HEK293 (cell line): ENCODE measurements at regions not wholly inside any gene's neighbourhood (a gene's known extent, or its start where the extent isn't known, plus 50 kb on each side); places are given as distances from the start of the nearest gene placed in this dataset.

ENCODE experiments used
- CTCF ChIA-PET: fragments of 350-600 bp; formaldehyde crosslinking; extraction: SDS; loops from one replicate; lab custom pipeline; 2021; ENCODE audit warnings: antibody characterized with exemption; lab: Yijun Ruan, JAX
- POLR2A ChIA-PET: fragments of 300-600 bp; formaldehyde crosslinking; extraction: SDS; loops from one replicate; lab custom pipeline; 2020; ENCODE audit warnings: antibody characterized with exemption, inconsistent platforms; lab: Yijun Ruan, JAX
- H3K27ac ChIP-seq: fragments of 200-500 bp; sonication (Bioruptor generic); 2 replicates; pipeline ENCODE4 v1.5.1; 2014; ENCODE audit warnings: low read depth, low read length, control low read depth, inconsistent platforms; ENCODE audit errors: extremely low read depth
- H3K36me3 ChIP-seq, 2 experiments: fragments of 200-500 bp in 1 of 2; sonication (Bioruptor generic) in 1 of 2; 1 replicate in 1 of 2; 2 replicates in 1 of 2; pipeline ENCODE4 v1.5.1; 2014 to 2017; ENCODE audit warnings: inconsistent platforms in 2 of 2, low read length in 2 of 2; ENCODE audit not compliant: control insufficient read depth in 2 of 2, insufficient read depth in 1 of 2
- H3K4me1 ChIP-seq: fragments of 200-500 bp; sonication (Bioruptor generic); 2 replicates; pipeline ENCODE4 v1.5.1; 2014; ENCODE audit warnings: mild to moderate bottlenecking, low read length, inconsistent platforms; ENCODE audit not compliant: control insufficient read depth, insufficient read depth
- H3K4me3 ChIP-seq: 2 replicates; pipeline ENCODE4 v1.5.1; 2011; ENCODE audit warnings: low read depth, mild to moderate bottlenecking, control low read depth, low read length, moderate library complexity
- H3K9me3 ChIP-seq: fragments of 200-500 bp; sonication (Bioruptor generic); 2 replicates; pipeline ENCODE4 v1.5.1; 2014; ENCODE audit warnings: low read depth, low read length, inconsistent platforms; ENCODE audit not compliant: control insufficient read depth, insufficient read depth
- GLI2 ChIP-seq: fragments of 450-650 bp; formaldehyde crosslinking; IDR thresholded peaks from 2 replicates; pipeline ENCODE4; 2017; ENCODE audit warnings: missing biosample characterization, missing genetic modification characterization, low read depth, borderline replicate concordance
- MYNN ChIP-seq: fragments of 450-650 bp; formaldehyde crosslinking; IDR thresholded peaks from 2 replicates; pipeline ENCODE4 v1.5.1; 2016; ENCODE audit warnings: missing biosample characterization, missing genetic modification characterization, borderline replicate concordance
- MZF1 ChIP-seq: fragments of 450-650 bp; formaldehyde crosslinking; IDR thresholded peaks from 2 replicates; pipeline ENCODE4 v1.5.1; 2017; ENCODE audit warnings: missing biosample characterization, missing genetic modification characterization, borderline replicate concordance
- TCF7L2 ChIP-seq: IDR thresholded peaks from 2 replicates; pipeline ENCODE4 v1.6.1; 2011; ENCODE audit warnings: low read depth, mild to moderate bottlenecking, inconsistent platforms, low read length, moderate library complexity, borderline replicate concordance
- YY2 ChIP-seq: fragments of 450-650 bp; formaldehyde crosslinking; IDR thresholded peaks from 2 replicates; pipeline ENCODE4 v1.5.1; 2016; ENCODE audit warnings: missing biosample characterization, missing genetic modification characterization
- ZBTB7A ChIP-seq: fragments of 450-650 bp; formaldehyde crosslinking; IDR thresholded peaks from 2 replicates; pipeline ENCODE4 v1.5.1; 2016; ENCODE audit warnings: low read depth, missing biosample characterization, missing genetic modification characterization
- ZNF248 ChIP-seq: fragments of 450-650 bp; formaldehyde crosslinking; IDR thresholded peaks from 2 replicates; pipeline ENCODE4 v1.5.1; 2017; ENCODE audit warnings: missing biosample characterization, missing genetic modification characterization
- ZNF324 ChIP-seq: fragments of 450-650 bp; formaldehyde crosslinking; IDR thresholded peaks from 2 replicates; pipeline ENCODE4 v1.5.1; 2016; ENCODE audit warnings: missing biosample characterization, missing genetic modification characterization
- ZNF335 ChIP-seq: fragments of 450-650 bp; formaldehyde crosslinking; conservative IDR thresholded peaks from 2 replicates; pipeline ENCODE4 v1.5.1; 2016; ENCODE audit warnings: missing biosample characterization, missing genetic modification characterization
- ZNF37A ChIP-seq: fragments of 450-650 bp; IDR thresholded peaks from 2 replicates; pipeline ENCODE4 v1.5.1; 2018; ENCODE audit warnings: missing biosample characterization, missing genetic modification characterization
- ZNF544 ChIP-seq: fragments of 450-650 bp; formaldehyde crosslinking; IDR thresholded peaks from 2 replicates; pipeline ENCODE4 v1.5.0; 2017; ENCODE audit warnings: missing biosample characterization, missing genetic modification characterization
- ZNF585B ChIP-seq: fragments of 450-650 bp; formaldehyde crosslinking; IDR thresholded peaks from 2 replicates; pipeline ENCODE4 v1.5.1; 2016; ENCODE audit warnings: missing biosample characterization, missing genetic modification characterization
- ZNF624 ChIP-seq: fragments of 450-650 bp; formaldehyde crosslinking; IDR thresholded peaks from 2 replicates; pipeline ENCODE4 v1.5.1; 2017; ENCODE audit warnings: missing biosample characterization, missing genetic modification characterization
- TF ChIP-seq, protein P1 (sequence below): fragments of 450-650 bp; formaldehyde crosslinking; IDR thresholded peaks from 2 replicates; pipeline ENCODE4 v1.5.1; 2016; ENCODE audit warnings: missing biosample characterization, missing genetic modification characterization
- TF ChIP-seq, protein P2 (sequence below): fragments of 450-650 bp; formaldehyde crosslinking; IDR thresholded peaks from 2 replicates; pipeline ENCODE4 v1.5.1; 2016; ENCODE audit warnings: missing biosample characterization, missing genetic modification characterization

DNA sequence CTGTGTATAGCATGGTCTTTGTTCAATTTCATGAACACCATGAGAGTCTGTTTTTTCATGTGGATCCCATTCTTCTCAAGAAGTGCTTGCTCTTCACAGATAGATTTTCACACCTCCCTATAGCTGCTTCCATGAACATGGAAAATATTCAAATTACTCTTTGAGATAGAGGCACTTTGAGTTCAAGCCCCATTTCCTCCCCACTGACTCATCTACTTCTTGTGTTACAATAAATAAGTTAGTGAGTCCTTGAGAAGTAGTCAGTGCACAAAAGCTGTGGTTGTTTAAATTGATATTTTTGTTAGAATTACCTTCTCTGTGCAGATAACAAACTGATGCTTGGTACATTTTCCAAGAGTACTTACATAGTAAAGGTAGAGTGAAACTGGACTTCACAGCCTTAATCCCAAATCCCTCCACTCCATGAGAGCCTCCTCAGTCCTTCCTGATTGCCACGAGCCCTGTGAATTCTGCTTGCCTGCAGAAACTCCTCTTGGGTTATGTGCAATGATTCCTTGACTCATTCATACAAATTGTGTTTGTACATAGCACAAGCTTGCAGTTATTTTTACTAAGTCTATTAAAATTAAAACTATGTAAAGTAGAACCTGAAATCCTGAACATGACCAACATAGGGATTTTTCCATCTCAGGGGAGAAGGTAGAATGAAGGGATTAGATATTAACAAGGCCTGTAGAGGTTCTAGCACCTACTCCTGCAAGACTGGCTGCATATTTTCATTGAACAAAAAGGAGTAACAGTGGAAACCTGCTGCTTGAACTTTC lies 496.2 kb downstream of the TNS3 start:
- ChIA-PET POLR2A (no interaction called here), CTCF (interaction anchor here (0.6 to 1.9 kb wide), 3 partner anchors 15 to 1162 kb away, joined by 3 to 8 read pairs (median 4); no protein-coding TSS in a partner anchor)
- H3K4me1 ChIP-seq, result no peaks in the 10 kb centered on the region
- no peak overlapping the region for H3K27ac ChIP-seq
- H3K4me3 ChIP-seq, result no peak overlapping the region
- H3K36me3 ChIP-seq, result no peaks in the 10 kb centered on the region
- no peak for TF ChIP-seq ZNF324
- TF ChIP-seq MYNN (tag by site-specific recombination), result no peak
- TF ChIP-seq TCF7L2, result no peak
- no peak for TF ChIP-seq GLI2 (tag by site-specific recombination)
- TF ChIP-seq ZNF248, result no peak
- no peak for TF ChIP-seq ZNF335 (tag by site-specific recombination)
- TF ChIP-seq, protein P1, sequence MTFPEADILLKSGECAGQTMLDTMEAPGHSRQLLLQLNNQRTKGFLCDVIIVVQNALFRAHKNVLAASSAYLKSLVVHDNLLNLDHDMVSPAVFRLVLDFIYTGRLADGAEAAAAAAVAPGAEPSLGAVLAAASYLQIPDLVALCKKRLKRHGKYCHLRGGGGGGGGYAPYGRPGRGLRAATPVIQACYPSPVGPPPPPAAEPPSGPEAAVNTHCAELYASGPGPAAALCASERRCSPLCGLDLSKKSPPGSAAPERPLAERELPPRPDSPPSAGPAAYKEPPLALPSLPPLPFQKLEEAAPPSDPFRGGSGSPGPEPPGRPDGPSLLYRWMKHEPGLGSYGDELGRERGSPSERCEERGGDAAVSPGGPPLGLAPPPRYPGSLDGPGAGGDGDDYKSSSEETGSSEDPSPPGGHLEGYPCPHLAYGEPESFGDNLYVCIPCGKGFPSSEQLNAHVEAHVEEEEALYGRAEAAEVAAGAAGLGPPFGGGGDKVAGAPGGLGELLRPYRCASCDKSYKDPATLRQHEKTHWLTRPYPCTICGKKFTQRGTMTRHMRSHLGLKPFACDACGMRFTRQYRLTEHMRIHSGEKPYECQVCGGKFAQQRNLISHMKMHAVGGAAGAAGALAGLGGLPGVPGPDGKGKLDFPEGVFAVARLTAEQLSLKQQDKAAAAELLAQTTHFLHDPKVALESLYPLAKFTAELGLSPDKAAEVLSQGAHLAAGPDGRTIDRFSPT (tag by site-specific recombination), result no peak
- TF ChIP-seq MZF1 (tag by site-specific recombination), result no peak
- no peaks in the 10 kb centered on the region for H3K9me3 ChIP-seq

DNA sequence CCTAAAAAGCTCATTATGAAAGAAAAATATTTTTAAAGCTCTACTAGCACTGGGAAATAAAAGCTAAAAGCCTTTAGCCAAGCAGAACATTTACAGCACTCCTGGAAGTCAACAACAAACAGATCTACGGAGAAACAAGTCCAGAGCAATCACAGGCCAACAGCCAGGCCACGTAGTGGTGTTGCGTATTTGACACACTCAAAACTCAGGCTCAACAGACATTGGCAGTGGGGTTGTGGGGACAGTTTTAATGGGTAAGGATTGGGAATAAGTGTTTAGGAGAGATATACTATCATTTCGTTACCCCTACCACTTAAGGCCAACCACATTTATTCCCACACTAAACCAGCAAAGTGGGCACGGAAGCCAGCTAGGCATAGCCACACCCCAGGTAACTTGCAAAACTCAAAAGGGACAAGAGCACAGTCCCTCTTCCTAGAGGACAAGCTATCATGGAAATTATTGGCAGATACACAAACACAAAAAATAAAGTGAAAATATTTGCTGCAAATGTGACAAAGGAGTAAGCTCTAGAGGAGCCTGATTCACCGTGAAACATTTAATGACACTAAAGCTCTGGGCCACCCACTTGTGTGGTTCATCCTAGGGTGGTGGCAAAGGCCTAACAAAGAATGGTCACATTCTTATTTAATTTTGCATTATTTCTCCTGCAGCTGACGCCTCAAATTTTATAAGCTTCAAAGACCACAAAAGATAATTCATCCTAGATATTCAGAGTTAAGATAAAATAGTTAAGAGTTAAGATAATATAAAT lies 498.2 kb downstream of the TNS3 start:
- H3K36me3 ChIP-seq, result no peaks in the 10 kb centered on the region
- no peak overlapping the region for H3K4me3 ChIP-seq
- no peak overlapping the region for H3K27ac ChIP-seq
- H3K9me3 ChIP-seq, result no peaks in the 10 kb centered on the region
- no peaks in the 10 kb centered on the region for H3K4me1 ChIP-seq
- TF ChIP-seq ZBTB7A, result no peak
- TF ChIP-seq YY2, result no peak
- no peak for TF ChIP-seq TCF7L2
- TF ChIP-seq ZNF585B (tag by site-specific recombination), result no peak
- no peak for TF ChIP-seq ZNF37A (tag by site-specific recombination)
- CTCF ChIA-PET, result interaction anchor here (0.5 to 1.7 kb wide), 5 partner anchors 17 to 1162 kb away, joined by 3 to 6 read pairs (median 4); no protein-coding TSS in a partner anchor
- POLR2A ChIA-PET, result no interaction called here

DNA sequence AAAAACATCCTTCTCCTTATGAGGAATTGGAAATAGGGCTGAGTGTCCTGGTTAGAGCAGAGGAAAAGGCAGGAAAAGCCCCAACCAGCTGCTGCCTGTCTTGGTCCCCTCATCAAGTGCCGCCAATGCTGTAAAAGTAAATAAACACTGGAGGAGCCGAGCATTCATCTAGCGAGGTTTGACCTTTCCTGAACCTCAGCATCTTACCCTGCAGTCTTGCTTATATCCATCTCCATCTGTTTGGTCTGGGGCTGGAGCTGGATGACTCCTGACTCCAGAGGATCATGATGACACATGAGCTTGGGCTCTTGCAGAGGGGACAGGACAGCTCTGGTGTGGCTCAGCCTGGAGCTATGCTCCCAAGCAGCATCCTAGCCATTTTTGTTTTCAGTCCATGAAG lies 501.1 kb downstream of the TNS3 start:
- no peak overlapping the region for H3K27ac ChIP-seq
- POLR2A ChIA-PET, result no interaction called here
- no peak for TF ChIP-seq ZNF624 (tag by site-specific recombination)
- no peak for TF ChIP-seq ZNF544 (tag by site-specific recombination)
- TF ChIP-seq, protein P2, sequence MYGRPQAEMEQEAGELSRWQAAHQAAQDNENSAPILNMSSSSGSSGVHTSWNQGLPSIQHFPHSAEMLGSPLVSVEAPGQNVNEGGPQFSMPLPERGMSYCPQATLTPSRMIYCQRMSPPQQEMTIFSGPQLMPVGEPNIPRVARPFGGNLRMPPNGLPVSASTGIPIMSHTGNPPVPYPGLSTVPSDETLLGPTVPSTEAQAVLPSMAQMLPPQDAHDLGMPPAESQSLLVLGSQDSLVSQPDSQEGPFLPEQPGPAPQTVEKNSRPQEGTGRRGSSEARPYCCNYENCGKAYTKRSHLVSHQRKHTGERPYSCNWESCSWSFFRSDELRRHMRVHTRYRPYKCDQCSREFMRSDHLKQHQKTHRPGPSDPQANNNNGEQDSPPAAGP (tag by site-specific recombination), result no peak

More for the DNA sequence above, 501.1 kb downstream of the TNS3 start:
- H3K36me3 ChIP-seq, result no peaks in the 10 kb centered on the region
- CTCF ChIA-PET, result interaction anchor here (0.5 to 1.0 kb wide), 3 partner anchors 385 to 1158 kb away, joined by 3 to 4 read pairs (median 3); no protein-coding TSS in a partner anchor
- H3K9me3 ChIP-seq, result no peaks in the 10 kb centered on the region
- no peaks in the 10 kb centered on the region for H3K4me1 ChIP-seq
- no peak overlapping the region for H3K4me3 ChIP-seq
